ENCODE measurements at regions not wholly inside any gene's neighbourhood (a gene's known extent, or its start where the extent isn't known, plus 50 kb on each side); places are given as distances from the start of the nearest gene placed in this dataset.

DNA sequence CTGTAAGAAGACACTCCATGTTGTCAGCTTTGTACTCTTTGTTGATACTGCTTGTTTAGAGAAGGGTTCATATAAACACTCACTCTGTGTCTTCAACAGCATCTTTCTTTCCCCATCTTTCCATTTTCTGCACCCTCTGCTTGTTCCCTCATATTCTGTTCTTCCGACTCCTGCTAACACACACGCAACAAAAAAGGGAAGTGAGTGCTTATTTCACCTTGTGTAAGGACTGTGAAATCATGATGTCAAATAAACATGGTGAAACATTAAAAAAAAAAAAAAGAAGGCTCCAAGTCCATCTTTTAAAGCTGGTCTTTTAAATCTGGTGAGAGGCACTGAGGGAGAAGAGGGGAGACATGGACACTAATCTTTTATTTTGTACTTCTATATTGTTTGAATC, 145.4 kb downstream of the RPAP3 start:
- DNase-seq (no peak), ATAC-seq (no peak)
- Mint-ChIP-seq H3K9me3 (peaks cover 3% of the 10 kb centered on the region), H3K27me3 (peaks cover 2% of the 10 kb centered on the region), H3K36me3 (ENCODE audit: low read depth) (no peaks in the 10 kb centered on the region), H3K4me3 (no peak overlapping the region), H3K27ac (no peak overlapping the region), H3K4me1 (ENCODE audit: low read depth) (peaks cover 24% of the 10 kb centered on the region)
- TF ChIP-seq, protein P1, sequence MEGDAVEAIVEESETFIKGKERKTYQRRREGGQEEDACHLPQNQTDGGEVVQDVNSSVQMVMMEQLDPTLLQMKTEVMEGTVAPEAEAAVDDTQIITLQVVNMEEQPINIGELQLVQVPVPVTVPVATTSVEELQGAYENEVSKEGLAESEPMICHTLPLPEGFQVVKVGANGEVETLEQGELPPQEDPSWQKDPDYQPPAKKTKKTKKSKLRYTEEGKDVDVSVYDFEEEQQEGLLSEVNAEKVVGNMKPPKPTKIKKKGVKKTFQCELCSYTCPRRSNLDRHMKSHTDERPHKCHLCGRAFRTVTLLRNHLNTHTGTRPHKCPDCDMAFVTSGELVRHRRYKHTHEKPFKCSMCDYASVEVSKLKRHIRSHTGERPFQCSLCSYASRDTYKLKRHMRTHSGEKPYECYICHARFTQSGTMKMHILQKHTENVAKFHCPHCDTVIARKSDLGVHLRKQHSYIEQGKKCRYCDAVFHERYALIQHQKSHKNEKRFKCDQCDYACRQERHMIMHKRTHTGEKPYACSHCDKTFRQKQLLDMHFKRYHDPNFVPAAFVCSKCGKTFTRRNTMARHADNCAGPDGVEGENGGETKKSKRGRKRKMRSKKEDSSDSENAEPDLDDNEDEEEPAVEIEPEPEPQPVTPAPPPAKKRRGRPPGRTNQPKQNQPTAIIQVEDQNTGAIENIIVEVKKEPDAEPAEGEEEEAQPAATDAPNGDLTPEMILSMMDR (IDR thresholded peaks at IDR 0.05) = no peak
- ChIA-PET CTCF (no interaction called here), POLR2A (interaction anchor here (0.6 kb wide), 1 partner anchor 1590 kb away, joined by 4 read pairs; no protein-coding TSS in a partner anchor)
- intact Hi-C loops (cut with micrococcal nuclease) = no loop called here

- POLR2A ChIA-PET = interaction anchor here (1.0 kb wide), 1 partner anchor 10 kb away, joined by 3 read pairs; no protein-coding TSS in a partner anchor
- Mint-ChIP-seq H3K9me3 (peaks cover 8% of the 10 kb centered on the region), H3K27me3 (peaks cover 2% of the 10 kb centered on the region), H3K27ac (no peak overlapping the region), H3K4me1 (ENCODE audit: low read depth) (peaks cover 34% of the 10 kb centered on the region), H3K36me3 (ENCODE audit: low read depth) (peaks cover 2% of the 10 kb centered on the region), H3K4me3 (no peak overlapping the region)
- ATAC-seq = no peak
- TF ChIP-seq, protein P1 (IDR thresholded peaks at IDR 0.05) = no peak
- intact Hi-C loops (cut with micrococcal nuclease) = no loop called here
- DNase-seq = no peak
- CTCF ChIA-PET = no interaction called here
These were observed 147.0 kb downstream of the RPAP3 start for GRCh38 chr12:47558625-47559345.

- CTCF ChIA-PET = no interaction called here
- TF ChIP-seq, protein P1 (IDR thresholded peaks at IDR 0.05) = no peak
- POLR2A ChIA-PET = interaction anchor here (0.6 kb wide), 1 partner anchor 1459 kb away, joined by 3 read pairs; no protein-coding TSS in a partner anchor
- peaks cover 7% of the 10 kb centered on the region for H3K36me3 Mint-ChIP-seq (ENCODE audit: low read depth)
- intact Hi-C loops (cut with micrococcal nuclease) = no loop called here
- DNase-seq = no peak
- H3K27ac Mint-ChIP-seq = no peak overlapping the region
- H3K4me3 Mint-ChIP-seq = no peak overlapping the region
- peaks cover 2% of the 10 kb centered on the region for H3K27me3 Mint-ChIP-seq
- ATAC-seq = no peak
- H3K9me3 Mint-ChIP-seq = peaks cover 19% of the 10 kb centered on the region
- peaks cover 39% of the 10 kb centered on the region for H3K4me1 Mint-ChIP-seq (ENCODE audit: low read depth)
These were observed 148.4 kb downstream of the RPAP3 start for GRCh38 chr12:47557386-47557785.

DNA sequence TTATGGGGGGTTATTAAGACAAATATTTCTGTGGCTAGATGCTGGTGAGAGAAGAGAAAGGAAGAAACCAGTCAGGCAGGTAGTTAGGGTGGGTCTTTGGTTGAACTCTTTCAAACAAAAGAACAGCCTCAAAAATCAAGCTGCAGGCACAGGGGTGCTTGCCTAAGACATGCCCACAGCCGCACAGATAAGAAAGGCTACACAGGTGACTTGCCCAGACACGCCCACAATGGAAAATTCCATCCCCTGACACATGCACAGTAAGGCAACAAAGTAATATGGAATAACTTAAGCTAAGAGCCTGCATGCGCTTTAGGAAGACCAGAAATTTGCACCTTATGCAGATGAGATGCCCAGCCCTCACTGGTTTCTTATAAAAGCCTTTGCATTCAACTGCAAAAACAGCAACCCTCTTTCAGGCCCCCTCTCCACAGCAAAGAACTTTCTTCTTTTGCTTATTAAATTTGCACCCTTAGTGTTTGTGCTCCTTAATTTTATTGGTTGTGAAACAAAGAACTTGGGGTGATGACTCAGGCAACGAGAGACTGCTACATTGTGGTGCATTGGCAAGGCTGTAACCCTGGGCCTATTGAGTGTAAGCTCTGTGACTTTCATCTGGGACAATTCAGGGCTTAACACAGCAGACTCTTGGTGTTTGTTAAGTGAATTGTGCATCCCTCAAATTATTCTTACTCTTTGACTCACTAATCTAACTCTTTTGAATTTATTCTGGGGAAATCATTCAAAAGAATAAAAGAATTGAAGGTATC, 149.4 kb downstream of the RPAP3 start:
- ChIA-PET POLR2A (no interaction called here), CTCF (interaction anchor here (1.9 kb wide), 1 partner anchor 535 kb away, joined by 5 read pairs; no protein-coding TSS in a partner anchor)
- Mint-ChIP-seq H3K27me3 (no peaks in the 10 kb centered on the region), H3K36me3 (ENCODE audit: low read depth) (peaks cover 7% of the 10 kb centered on the region), H3K9me3 (peaks cover 19% of the 10 kb centered on the region), H3K4me3 (no peak overlapping the region), H3K27ac (peak overlapping the region; percentile 6), H3K4me1 (ENCODE audit: low read depth) (peaks cover 32% of the 10 kb centered on the region)
- no peak for ATAC-seq
- TF ChIP-seq, protein P1 (IDR thresholded peaks at IDR 0.05) = no peak
- DNase-seq = peak; percentile 16
- intact Hi-C loops (cut with micrococcal nuclease) = no loop called here

Measured in activated CD8-positive, alpha-beta T cell treated with anti-CD3 and anti-CD28 coated beads for 36 hours (primary cell).